ENCODE measurements at regions not wholly inside any gene's neighbourhood (a gene's known extent, or its start where the extent isn't known, plus 50 kb on each side); places are given as distances from the start of the nearest gene placed in this dataset.
A peak's percentile ranks its signal among the peaks of the same experiment; 100 is the strongest.
"Not testable (repeated sequence)": the region's sequence is repeated elsewhere in the genome, so short reads cannot be mapped to it uniquely, and the experiment has no call there.

DNA sequence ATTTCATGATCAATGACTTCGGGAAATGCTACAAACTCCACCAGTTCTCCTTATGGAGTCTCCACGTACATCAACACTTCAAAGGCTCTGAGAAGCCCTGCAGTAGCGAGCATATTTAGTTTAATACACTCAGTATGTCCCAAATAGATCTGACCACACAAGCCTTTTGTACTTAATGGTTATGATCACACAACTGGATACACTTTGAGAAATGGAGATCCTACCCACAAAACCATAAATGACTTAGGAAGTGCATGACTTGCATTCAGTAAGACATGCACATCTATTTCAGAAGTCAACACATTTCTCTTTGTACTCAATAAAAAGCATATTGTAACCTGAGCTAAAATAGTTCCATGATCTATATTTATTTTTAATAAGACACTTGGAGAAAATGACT lies 103.6 kb upstream of the SPATA12 start:
- DNase-seq (ENCODE audit: low read depth, low spot score) = no peak

DNA sequence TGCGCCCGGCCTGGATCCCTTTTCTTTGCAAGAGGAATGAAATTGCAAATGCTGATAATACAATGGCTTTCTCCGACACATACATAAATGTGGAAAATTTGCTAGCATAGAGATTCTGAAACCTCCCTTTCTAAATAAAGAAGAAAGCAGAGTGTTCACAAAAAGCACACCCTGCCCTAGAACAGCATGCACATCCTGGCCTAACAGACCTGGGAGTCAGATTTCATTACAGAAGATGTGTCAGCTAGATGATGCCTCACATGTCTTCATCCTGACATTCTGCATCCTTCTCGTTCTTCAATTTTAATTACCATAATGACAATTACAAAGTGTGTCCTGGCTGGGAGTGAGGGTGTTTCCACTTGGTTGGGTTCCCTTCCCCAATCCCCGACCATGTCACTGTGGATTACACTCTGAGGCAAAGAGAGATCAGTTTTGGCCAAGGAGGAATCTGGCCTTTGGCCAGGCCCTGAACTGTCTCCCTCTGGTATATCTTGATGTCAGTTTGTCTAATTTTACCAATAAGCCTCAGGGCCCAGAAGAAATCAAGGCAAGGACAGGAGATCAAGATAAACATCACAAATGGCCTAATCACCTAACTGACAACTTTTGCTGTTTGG lies 104.9 kb upstream of the SPATA12 start:
- no peak for DNase-seq (ENCODE audit: low read depth, low spot score)

DNA sequence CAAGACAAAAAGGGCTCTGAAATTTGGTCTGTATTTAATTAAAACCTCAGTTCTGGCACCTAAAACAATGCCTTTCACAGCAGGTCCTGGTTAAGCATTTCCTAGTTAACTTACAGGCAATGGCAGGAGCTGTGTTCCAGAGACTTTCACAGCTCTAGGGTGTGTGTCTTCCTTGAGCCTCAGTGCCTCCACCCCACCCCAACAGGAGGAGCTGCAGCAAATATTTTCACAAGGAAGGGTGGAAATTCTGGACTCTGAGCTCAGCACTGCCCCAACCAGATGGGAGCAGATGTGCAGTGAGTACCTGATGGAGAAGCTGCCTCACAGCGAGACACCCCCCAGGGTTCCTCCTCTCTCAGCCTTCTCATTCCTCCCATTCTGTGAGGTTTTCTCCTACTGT lies 106.3 kb upstream of the SPATA12 start:
- no peak for DNase-seq (ENCODE audit: low read depth, low spot score)

DNA sequence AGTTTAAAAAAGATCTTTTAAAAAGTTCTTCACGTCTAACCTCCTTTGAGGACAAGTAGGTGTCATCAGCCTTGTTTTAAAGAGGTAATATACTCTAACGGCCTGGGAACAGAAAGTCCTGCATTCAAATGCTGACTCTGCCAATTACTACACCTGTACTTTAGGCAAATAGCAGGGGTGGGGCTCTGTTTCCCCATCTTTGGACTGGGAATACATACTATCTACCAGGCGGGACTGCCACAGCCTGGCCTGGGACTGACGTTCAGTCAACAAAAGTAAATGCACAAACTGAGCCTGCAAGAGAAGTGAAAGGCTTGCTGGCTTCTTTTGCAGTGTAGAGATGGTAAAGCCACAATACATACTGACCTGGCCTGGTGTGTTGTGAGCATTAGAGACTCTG lies 107.6 kb upstream of the SPATA12 start:
- no peak for DNase-seq (ENCODE audit: low read depth, low spot score)

DNA sequence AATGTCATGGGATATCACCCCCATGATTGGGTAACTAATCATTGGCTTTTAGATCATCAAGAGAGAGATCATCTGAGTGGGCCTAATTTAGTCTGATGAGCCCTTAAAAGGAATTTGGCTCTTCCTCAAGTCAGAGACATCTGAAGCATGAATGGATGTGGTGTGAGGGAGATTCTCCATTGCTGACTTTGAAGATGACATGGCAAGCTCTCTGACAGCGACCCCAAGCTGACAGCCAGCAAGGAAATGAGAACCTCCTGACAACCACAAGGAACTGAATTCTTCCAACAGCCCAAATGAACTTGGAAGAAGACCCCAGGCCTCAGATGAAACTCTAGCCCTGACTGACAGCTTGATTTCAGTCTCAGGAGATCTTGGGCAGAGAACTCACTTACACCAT lies 108.4 kb upstream of the SPATA12 start:
- no peak for DNase-seq (ENCODE audit: low read depth, low spot score)

DNA sequence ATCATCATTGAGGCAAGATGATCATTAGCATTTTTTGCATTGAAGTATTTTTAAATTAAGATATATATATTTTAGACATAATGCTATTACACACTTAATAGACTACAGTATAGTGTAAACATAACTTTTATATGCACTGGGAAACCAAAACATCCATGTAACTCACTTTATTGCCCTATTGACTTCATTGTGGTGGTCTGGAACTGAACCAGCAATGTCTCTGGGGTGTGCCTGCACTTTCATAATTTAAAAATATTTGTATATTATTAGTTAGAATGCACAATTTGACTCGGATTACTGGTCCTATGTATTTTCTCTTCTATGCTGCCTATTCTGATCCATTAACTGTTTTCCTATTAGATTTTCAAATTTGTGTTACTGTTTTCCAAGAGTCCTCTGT lies 109.1 kb upstream of the SPATA12 start:
- DNase-seq (ENCODE audit: low read depth, low spot score) = no peak

DNA sequence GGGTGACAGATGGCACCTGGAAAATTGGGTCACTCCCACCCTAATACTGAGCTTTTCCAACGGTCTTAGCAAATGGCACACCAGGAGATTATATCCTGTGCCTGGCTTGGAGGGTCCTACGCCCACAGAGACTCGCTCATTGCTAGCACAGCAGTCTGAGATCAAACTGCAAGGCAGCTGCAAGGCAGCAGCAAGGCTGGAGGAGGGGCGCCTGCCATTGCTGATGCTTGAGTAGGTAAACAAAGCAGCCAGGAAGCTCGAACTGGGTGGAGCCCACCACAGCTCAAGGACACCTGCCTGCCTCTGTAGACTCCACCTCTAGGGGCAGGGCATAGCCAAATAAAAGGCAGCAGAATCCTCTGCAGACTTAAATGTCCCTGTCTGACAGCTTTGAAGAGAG lies 115.1 kb upstream of the SPATA12 start:
- not testable (repeated sequence) for DNase-seq (ENCODE audit: low read depth, low spot score)

DNA sequence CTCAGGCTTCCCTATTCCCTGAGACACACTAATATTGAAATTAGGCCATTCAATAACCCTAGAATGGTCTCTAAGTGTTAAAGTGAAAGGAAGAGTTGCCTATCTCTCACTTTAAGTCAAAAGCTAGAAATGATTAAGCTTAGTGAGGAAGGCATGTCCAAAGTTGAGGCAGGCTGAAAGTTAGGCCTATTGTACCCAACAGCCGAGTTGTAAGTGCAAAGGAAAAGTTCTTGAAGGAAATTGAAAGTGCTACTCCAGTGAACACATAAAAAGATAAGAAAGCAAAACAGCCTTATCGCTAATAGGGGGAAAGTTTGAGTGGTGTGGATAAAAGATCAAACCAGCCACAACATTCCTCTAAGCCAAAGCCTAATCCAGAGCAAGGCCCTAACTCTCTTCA lies 117.9 kb upstream of the SPATA12 start:
- no peak for DNase-seq (ENCODE audit: low read depth, low spot score)

DNA sequence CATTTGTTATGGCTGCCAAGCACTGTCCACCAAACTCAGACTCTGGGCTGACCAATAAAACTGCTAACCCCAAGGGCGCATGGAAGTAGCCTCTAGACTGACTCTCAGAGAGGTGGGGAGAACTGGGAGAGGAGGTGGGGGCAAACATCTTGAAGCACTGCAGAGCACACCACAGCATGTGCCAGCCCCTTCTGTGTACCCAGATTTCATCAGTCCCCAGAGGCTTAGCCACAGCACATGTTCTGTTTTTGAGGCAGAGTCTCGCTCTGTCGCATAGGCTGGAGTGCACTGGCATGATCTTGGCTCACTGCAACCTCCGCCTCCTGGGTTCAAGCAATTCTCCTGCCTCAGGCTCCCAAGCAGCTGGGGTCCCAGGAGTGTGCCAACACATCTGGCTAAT lies 119.5 kb upstream of the SPATA12 start:
- no peak for DNase-seq (ENCODE audit: low read depth, low spot score)

DNA sequence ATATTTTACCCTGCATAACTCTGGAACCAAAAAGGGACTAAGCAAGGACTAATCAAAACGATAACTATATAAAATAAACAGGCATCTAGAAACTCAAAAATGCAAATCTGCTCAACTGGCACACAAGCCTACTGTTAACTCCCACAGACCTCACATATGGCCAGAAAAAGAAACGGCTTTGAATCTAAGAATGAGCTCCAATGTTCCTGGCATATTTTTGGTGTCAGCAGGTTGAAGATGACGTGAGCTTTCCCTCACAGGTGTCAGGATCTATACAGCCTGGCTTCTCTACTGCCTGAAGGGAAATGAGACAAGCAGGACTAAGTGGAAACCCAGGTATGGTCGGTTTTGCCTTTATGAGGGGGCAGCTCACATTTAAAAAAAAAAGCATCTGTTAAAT lies 120.1 kb upstream of the SPATA12 start:
- DNase-seq (ENCODE audit: low read depth, low spot score) = no peak

DNA sequence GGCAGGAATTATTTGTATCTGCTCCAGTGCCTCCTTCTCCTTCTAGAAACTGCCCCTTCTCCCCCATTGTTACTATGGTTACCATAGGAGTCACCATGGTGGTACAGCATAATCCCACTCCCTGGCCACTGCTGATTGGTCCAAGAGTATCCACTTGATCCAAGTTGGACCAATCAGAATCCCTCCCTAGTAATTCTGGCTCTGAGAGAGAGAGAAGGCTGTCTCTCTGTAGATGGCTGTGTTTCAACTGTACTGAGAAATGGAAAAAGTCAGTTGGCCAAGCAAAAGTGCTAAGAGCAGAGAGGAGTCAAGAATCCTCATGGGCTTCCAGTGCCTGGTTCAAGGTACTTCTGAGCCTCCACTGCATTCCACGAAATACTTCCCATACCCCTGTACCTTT lies 120.6 kb upstream of the SPATA12 start:
- DNase-seq (ENCODE audit: low read depth, low spot score) = no peak

DNA sequence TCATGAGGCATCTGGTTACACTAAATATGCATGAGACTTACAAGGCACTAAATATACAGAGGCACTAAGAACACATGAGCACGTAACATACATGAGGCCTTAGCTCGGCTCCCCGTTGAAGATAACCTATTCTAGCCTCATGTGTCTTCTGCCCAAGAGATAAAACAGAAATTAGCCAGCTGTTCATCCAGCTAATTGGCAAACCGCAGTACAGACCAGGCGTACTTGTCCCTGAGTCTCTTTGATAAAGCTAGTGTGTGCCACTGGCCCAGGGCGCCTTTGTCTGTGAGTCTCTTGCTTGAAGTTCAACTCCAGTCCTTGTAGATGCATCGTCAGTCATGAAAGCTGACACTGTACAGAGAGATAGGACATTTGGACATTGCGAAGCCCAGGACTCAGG lies 121.9 kb upstream of the SPATA12 start:
- no peak for DNase-seq (ENCODE audit: low read depth, low spot score)

DNA sequence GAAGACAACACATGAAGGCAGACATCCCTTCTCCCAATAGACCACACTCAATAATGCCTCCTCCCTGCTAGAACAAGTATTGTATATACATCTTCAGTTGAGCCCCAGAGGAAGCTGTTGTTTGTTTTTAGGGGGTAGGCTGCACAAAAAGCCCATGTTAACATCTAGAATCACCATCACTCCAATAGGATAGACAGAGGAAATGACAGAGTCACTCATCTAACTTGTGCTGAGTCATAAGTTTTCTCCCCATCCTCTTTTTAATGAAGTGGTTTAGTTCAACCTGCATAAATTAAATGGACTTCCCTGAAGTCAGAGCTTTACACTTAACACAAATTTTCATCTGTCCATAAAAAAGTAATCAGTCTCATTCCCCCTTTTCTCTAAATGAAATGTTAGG lies 122.9 kb upstream of the SPATA12 start:
- DNase-seq (ENCODE audit: low read depth, low spot score) = no peak

DNA sequence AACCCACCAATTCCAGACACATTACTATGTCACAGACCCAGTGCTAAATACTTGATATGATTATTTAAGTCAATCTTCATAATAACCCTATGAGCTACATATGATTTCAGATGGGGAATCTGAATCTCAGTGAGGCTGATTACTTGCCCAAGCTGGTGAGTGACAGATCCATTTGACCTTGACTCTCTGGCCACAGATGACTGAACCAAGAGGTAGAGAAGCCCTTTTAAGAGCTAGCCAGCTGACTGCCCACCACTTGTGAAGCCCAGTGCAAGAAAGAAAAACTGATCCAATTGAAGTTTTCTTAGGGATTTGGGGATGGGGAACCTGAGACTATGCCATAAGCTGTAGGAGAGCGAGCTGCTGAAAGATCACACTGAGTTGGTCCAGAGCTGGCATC lies 124.7 kb upstream of the SPATA12 start:
- no peak for DNase-seq (ENCODE audit: low read depth, low spot score)

DNA sequence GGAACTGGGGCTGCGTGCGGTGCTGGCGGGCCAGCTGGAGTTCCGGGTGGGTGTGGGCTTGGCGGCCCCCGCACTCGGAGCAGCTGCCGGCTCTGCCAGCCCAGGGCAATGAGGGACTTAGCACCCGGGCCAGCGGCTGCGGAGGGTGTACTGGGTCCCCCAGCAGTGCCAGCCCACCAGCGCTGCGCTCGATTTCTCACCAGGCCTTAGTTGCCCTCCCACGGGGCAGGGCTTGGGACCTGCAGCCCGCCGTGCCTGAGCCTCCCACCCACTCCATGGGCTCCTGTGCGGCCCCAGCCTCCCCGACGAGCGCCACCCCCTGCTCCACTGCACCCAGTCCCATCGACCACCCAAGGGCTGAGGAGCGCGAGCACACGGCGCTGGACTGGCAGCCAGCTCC lies 126.0 kb upstream of the SPATA12 start:
- not testable (repeated sequence) for DNase-seq (ENCODE audit: low read depth, low spot score)

DNA sequence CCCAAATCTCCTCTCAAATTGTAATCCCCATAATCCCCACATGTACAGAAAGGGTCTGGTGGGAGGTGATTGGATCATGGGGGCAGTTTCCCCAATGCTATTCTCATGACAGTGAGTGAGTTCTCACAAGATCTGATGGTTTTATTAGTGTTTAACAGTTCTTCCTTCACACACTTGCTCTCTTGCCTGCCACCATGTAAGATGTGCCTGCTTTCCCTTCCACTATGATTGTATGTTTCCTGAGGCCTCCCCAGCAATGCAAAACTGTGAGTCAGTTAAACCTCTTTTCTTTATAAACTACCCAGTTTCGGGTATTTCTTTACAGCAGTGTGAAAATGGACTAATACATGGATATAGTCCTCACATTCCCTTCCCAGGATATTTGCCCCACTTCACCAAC lies 126.7 kb upstream of the SPATA12 start:
- DNase-seq (ENCODE audit: low read depth, low spot score) = no peak

DNA sequence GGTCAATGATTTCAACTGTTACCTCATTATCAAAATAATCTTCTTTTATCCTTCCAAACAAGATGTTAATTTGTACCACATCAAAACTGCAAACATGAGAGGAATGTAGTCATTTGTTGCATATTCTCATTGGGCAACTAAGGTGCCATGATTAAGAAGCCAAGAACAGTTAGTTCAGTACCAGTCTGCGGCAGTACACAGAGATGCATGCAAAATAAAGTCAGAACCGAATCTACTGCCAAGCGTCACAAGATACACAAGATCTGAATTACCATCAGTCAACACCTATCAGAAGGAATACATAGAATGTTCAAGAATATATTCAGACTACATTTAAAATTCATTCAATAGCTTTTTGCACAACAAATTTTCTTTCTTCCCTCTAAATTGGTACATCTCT lies 127.6 kb upstream of the SPATA12 start:
- no peak for DNase-seq (ENCODE audit: low read depth, low spot score)

DNA sequence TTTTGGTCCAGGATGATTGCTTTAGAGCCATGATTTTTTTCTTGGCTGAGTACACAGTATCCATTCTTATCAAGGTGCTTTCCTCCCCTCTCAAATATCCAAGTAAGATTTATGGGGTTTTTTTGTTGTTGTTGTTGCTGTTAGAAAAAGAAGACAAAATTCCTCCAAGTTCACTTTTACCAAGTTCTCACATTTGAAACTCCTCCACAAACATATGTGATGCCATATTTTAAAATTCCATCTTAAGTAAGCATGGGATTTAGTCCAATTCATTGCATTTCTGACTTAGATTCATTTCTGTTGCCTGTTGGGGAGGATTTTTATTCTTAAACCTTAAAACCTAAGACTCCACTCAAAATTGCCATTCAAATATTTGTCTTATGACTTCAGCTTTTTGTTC lies 128.6 kb upstream of the SPATA12 start:
- no peak for DNase-seq (ENCODE audit: low read depth, low spot score)

DNA sequence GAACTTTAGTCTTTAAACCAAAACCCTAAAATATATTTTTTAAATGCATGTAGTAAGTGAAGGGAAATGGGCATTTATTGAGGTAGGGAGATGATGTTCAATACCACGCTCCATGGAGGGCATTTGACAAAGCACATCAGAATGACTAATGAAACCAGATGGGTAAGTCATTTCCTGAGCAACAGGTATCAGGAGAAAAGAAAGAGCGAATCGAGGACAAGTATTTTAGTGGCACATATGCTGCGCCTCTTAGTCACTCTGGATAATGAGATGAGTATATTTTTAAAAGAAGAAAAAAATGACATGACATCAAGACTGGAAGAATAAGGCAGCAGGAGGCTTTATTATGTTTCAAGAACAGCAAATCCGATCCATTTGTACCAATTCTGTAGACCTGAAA lies 129.0 kb upstream of the ARHGEF3 start:
- DNase-seq (ENCODE audit: low read depth, low spot score) = no peak

DNA sequence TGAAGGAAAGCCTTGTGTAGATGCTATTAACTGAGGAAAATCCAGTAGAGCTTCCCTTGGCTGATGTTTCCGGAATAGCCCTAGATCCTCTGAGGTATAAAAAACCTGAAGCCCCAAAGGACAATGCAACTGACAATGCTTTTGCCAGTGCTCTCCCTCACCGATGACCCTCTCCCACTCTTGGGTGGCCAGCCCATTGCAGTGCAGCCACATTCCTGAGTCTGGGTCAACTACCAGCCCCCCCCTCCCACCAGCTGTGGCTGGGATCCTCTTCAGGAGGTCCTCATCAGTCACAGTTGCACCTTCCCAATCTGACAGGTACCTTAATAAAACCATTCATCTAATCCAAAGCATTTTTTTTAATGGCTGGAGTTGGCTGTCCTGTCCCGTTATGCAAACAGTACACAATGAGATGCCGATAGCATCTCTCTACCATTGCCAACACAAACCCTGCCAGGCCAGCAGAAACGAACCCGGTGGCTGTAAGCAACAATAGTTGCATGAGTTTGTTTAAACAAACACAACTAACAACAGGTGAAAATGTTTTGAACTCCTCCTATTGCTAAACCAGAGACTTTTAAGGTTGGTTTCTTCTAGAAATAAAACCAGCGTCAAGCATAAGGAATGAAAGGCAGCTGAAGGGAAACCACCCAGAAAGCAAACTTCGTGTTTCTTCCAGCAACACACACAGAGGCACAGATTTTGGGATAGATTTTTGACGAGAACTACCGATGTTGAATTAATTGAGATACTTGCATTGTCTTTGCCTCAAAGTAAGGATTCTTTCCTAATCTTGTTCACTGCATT lies 128.3 kb upstream of the ARHGEF3 start:
- no peak for DNase-seq (ENCODE audit: low read depth, low spot score)

DNA sequence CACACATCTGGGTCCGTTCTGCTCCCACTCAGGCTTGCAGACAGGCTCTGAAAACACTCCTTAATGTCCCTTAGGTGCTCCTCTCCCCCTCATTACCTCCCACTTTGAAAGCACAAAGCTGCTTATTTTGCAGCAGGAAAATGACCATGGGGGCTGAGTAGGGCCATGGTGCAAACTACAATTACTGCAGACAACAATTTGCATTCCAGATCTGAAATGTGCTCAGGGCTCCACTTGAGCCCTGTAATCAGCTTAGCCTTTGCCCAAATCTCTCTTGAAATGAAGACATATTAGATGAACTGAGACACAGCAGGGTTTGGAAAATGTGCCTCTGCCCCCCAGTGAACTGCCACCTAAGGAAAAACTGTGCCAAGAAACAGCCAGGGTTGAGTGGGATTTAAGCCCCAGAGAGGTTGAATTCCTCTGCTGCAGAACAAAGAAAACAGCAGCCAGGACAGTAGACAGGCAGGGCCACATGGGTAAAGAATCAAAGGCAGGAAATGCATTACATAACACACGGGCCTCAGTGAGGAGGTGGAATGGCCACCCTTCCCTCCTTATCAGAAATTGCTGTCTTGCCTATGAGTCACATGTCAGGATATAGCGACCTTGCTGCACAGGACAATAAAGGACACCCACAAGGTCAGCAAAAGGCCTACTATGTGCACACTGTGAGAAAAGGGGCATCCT lies 126.8 kb upstream of the ARHGEF3 start:
- DNase-seq (ENCODE audit: low read depth, low spot score) = peak; percentile 69

DNA sequence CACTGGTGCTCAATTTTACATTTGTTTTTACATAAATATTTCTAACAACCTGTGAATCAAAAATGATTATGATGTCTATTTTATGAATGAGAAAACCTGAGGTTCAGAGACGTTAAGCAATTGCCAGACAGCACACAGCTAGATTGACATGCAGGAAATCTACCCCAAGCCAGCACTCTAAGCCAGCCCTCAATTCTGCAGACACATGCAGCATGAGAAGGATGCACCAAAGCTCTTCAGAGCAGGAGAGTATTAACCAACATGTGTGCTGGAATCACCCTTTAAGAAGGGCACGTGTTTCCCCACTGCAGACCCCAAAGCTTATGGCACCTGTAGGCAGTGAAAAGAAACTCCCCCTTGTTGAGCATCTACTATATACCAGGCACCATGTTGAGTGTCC lies 126.1 kb upstream of the ARHGEF3 start:
- DNase-seq (ENCODE audit: low read depth, low spot score) = no peak

DNA sequence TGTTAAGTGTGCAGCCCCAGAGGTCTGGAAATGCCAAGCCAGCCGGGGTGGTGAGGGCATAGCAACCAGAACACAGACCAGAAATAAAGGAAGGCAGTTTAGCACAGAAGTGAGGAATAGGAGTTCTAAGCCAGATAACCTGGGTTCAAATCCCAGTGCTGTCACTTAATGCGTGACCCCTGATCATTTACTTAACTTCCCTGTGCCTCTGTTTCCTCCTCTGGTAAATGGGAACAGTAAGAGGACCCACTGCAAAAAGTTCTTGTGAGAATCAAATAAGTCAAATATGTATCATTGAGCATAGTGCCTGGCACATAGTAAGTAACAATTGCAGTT lies 125.2 kb upstream of the ARHGEF3 start:
- DNase-seq (ENCODE audit: low read depth, low spot score) = no peak

Data from pulmonary artery endothelial cell (primary cell).